Muscle of leg (tissue), 3 donors: ENCODE measurements at regions not wholly inside any gene's neighbourhood (a gene's known extent, or its start where the extent isn't known, plus 50 kb on each side); places are given as distances from the start of the nearest gene placed in this dataset.
A peak's percentile ranks its signal among the peaks of the same experiment; 100 is the strongest.

ENCODE experiments used
- DNase-seq: peaks from one replicate; pipeline ENCODE4 v3.0.0; 2013
- H3K27ac ChIP-seq: one replicate; pipeline ENCODE4 v1.5.1; 2013; ENCODE audit warnings: mild to moderate bottlenecking, low read length, control low read depth
- H3K27me3 ChIP-seq: one replicate; pipeline ENCODE4 v1.6.1; 2013; ENCODE audit warnings: low read length; ENCODE audit not compliant: control insufficient read depth, insufficient read depth
- H3K36me3 ChIP-seq: one replicate; pipeline ENCODE4 v1.6.1; 2013; ENCODE audit warnings: low read length; ENCODE audit not compliant: control insufficient read depth, insufficient read depth
- H3K4me1 ChIP-seq: one replicate; pipeline ENCODE4 v1.6.1; 2013; ENCODE audit warnings: low read length; ENCODE audit not compliant: control insufficient read depth, insufficient read depth
- H3K4me3 ChIP-seq: one replicate; pipeline ENCODE4 v1.5.1; 2013; ENCODE audit warnings: low read length, control low read depth
- H3K9me3 ChIP-seq: replicated peaks from 2 replicates; pipeline ENCODE4 v1.6.1; 2013; ENCODE audit warnings: low read depth, low read length; ENCODE audit not compliant: control insufficient read depth
- WGBS: methylation state at CpG from one replicate; pipeline ENCODE4 v1.1.5; 2013; ENCODE audit warnings: missing lambda C conversion rate; ENCODE audit not compliant: insufficient coverage; 5-methylcytosine and 5-hydroxymethylcytosine counted together

GRCh38 chr4:165714650-165715049 is 158.4 kb upstream of the TLL1 start:
- 95% methylated on average over 13 of the region's 14 CpGs for WGBS
- H3K36me3 ChIP-seq, result no peaks in the 10 kb centered on the region
- H3K4me1 ChIP-seq, result no peaks in the 10 kb centered on the region
- H3K4me3 ChIP-seq, result no peak overlapping the region
- no peak for DNase-seq
- H3K27me3 ChIP-seq, result no peaks in the 10 kb centered on the region
- H3K27ac ChIP-seq, result no peak overlapping the region
- H3K9me3 ChIP-seq, result no peaks in the 10 kb centered on the region

GRCh38 chr4:165715211-165715610 is 157.8 kb upstream of the TLL1 start:
- no CpG with 5 or more reads among the region's 1 CpG for WGBS
- DNase-seq, result no peak
- Histone ChIP-seq H3K9me3 (no peaks in the 10 kb centered on the region), H3K4me3 (no peak overlapping the region), H3K27ac (no peak overlapping the region), H3K27me3 (no peaks in the 10 kb centered on the region), H3K4me1 (no peaks in the 10 kb centered on the region), H3K36me3 (no peaks in the 10 kb centered on the region)

GRCh38 chr4:165715989-165716388 is 157.0 kb upstream of the TLL1 start:
- H3K9me3 ChIP-seq, result no peaks in the 10 kb centered on the region
- peak; percentile 76 for DNase-seq
- no peaks in the 10 kb centered on the region for H3K4me1 ChIP-seq
- H3K27ac ChIP-seq, result peak overlapping the region; percentile 31
- WGBS, result no CpG with 5 or more reads among the region's 1 CpG
- H3K36me3 ChIP-seq, result no peaks in the 10 kb centered on the region
- H3K27me3 ChIP-seq, result no peaks in the 10 kb centered on the region
- no peak overlapping the region for H3K4me3 ChIP-seq

- Histone ChIP-seq H3K4me3 (no peak overlapping the region), H3K27me3 (no peaks in the 10 kb centered on the region), H3K9me3 (no peaks in the 10 kb centered on the region), H3K4me1 (no peaks in the 10 kb centered on the region), H3K36me3 (no peaks in the 10 kb centered on the region), H3K27ac (peak overlapping the region; percentile 31)
- peak; percentile 85 for DNase-seq
Measured at GRCh38 chr4:165716472-165716871, 156.6 kb upstream of the TLL1 start.

GRCh38 chr4:165718660-165719059 is 154.4 kb upstream of the TLL1 start:
- Histone ChIP-seq H3K4me3 (no peak overlapping the region), H3K9me3 (no peaks in the 10 kb centered on the region), H3K36me3 (no peaks in the 10 kb centered on the region), H3K27ac (no peak overlapping the region), H3K4me1 (no peaks in the 10 kb centered on the region), H3K27me3 (no peaks in the 10 kb centered on the region)
- 83% methylated on average over 1 of the region's 8 CpGs for WGBS
- DNase-seq, result no peak

- WGBS, result 100% methylated on average over 1 of the region's 2 CpGs
- H3K4me1 ChIP-seq, result no peaks in the 10 kb centered on the region
- DNase-seq, result no peak
- H3K9me3 ChIP-seq, result no peaks in the 10 kb centered on the region
- no peaks in the 10 kb centered on the region for H3K27me3 ChIP-seq
- no peak overlapping the region for H3K27ac ChIP-seq
- H3K36me3 ChIP-seq, result no peaks in the 10 kb centered on the region
- H3K4me3 ChIP-seq, result no peak overlapping the region
Measured at GRCh38 chr4:165720411-165721082, 152.5 kb upstream of the TLL1 start.

- WGBS, result 79% methylated on average over 4 of the region's 4 CpGs
- Histone ChIP-seq H3K9me3 (no peaks in the 10 kb centered on the region), H3K27ac (no peak overlapping the region)
Measured at GRCh38 chr4:165721815-165722214, 151.2 kb upstream of the TLL1 start.

GRCh38 chr4:165723051-165723795 is 149.8 kb upstream of the TLL1 start:
- Histone ChIP-seq H3K36me3 (no peaks in the 10 kb centered on the region), H3K4me3 (no peak overlapping the region), H3K4me1 (no peaks in the 10 kb centered on the region), H3K9me3 (no peaks in the 10 kb centered on the region), H3K27me3 (no peaks in the 10 kb centered on the region), H3K27ac (no peak overlapping the region)
- no CpG with 5 or more reads among the region's 4 CpGs for WGBS
- DNase-seq, result no peak

More at GRCh38 chr4:165721815-165722214, 151.2 kb upstream of the TLL1 start:
- H3K27me3 ChIP-seq, result no peaks in the 10 kb centered on the region
- DNase-seq, result no peak
- H3K4me1 ChIP-seq, result no peaks in the 10 kb centered on the region
- no peaks in the 10 kb centered on the region for H3K36me3 ChIP-seq
- H3K4me3 ChIP-seq, result no peak overlapping the region

GRCh38 chr4:165724786-165725185 is 148.3 kb upstream of the TLL1 start:
- DNase-seq, result peak; percentile 46
- no peaks in the 10 kb centered on the region for H3K36me3 ChIP-seq
- no CpG with 5 or more reads among the region's 2 CpGs for WGBS

GRCh38 chr4:165725352-165725751 is 147.7 kb upstream of the TLL1 start:
- Histone ChIP-seq H3K4me1 (no peaks in the 10 kb centered on the region), H3K4me3 (no peak overlapping the region), H3K27me3 (no peaks in the 10 kb centered on the region), H3K27ac (no peak overlapping the region), H3K9me3 (no peaks in the 10 kb centered on the region), H3K36me3 (no peaks in the 10 kb centered on the region)
- 75% methylated on average over 1 of the region's 1 CpG for WGBS
- no peak for DNase-seq

More at GRCh38 chr4:165724786-165725185, 148.3 kb upstream of the TLL1 start:
- no peaks in the 10 kb centered on the region for H3K27me3 ChIP-seq
- no peak overlapping the region for H3K4me3 ChIP-seq
- no peaks in the 10 kb centered on the region for H3K9me3 ChIP-seq
- no peaks in the 10 kb centered on the region for H3K4me1 ChIP-seq
- H3K27ac ChIP-seq, result no peak overlapping the region
